ENCODE measurements at regions not wholly inside any gene's neighbourhood (a gene's known extent, or its start where the extent isn't known, plus 50 kb on each side); places are given as distances from the start of the nearest gene placed in this dataset.

DNA sequence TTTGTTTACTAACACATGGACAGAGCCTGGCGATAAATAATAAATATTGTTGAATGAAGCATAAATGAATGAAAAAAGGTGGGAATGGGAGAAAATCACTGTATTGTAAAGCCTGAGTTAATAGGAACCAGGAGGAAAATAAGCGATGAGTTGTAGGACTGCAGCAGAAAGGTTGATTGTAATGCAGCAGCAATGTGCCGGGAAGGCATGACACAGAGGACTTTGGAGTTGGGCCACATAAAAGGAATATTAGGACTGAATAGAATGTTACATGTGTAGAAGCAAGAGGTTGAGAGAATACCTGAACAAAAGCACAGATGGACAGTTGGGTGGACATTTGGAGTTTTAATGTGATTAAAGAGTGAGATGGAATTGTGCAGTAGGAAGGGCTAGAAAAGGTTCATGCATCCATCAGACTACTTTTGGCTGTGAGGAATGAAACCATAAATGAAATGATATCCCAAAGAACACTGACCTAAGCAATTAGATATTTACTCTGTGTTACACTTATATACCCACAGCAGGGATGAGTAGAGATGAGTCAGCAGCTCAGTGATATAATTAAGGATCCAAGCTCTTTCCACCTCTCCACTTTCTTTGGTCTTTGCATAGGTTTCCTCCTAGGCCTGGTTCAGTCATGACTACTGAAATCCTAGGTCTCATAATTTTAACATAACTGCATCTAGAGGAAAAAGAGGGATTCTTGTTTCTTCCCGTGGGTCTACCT lies 55.4 kb downstream of the CCER1 start:
- no peak for DNase-seq

DNA sequence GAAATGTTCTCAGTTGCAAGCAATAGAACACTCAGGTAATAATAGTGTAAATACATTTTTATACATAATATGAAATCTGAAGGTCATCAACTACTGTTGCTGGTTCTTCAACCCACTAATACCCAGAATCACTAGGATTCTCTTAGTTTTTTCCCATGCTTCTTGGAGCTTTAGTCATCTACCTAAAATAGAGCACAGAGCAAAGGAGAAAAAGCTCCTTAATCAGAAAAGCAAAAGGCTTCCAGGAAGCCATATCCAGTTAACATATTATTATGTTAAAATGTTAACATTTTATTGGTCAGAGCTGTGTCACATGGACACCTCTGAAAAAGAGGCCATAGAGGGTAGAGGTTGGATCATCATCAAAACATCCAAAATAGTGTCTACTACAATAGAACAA lies 57.0 kb downstream of the CCER1 start:
- DNase-seq: no peak

- no peak for DNase-seq
Measured at GRCh38 chr12:90897316-90897715, 57.7 kb downstream of the CCER1 start.

- no peak for DNase-seq
Measured at GRCh38 chr12:90896821-90897220, 58.2 kb downstream of the CCER1 start.

DNA sequence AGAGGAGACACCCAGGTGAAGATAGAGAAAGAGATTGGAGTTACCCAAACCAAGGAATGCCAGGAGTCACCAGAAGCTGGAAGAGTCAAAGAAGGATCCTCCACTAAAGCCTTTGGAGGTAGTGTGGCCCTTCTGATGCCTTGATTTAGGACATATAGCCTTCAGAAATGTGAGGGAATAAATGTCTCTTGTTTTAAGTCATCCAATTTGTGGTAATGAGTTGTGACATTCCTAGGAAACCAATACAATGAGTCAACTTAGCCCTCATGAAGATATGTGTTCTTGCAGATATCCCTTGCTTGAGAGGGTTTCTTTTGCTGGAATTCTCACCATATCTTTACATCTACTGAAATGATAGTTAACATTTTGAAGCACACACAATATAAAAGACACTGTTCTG lies 58.8 kb downstream of the CCER1 start:
- no peak for DNase-seq

GRCh38 chr12:90888316-90888715 lies 66.7 kb downstream of the CCER1 start:
- DNase-seq: no peak

- DNase-seq: no peak
Measured at GRCh38 chr12:90883456-90883855, 71.5 kb downstream of the CCER1 start.

DNA sequence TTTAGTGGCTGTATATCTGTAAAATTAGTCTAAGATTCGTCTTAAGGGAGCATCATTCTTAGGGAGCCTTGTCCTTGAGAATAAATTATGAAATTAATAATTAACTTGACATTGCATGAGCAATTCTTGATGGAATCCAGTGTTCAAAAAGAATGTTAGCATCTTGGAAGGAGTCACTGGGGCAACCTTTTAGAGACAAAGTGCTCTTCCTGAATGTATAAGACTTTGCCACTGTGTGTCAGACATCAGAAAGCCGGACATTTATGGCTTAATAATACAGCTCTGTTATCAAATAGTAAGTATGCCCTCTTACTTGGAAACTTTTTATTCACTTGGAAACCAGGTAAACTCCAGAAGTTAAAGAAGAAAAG lies 83.3 kb downstream of the CCER1 start:
- no peak for DNase-seq

- DNase-seq: no peak
Measured at GRCh38 chr12:90870971-90871725, 83.8 kb downstream of the CCER1 start.

- no peak for DNase-seq
Measured at GRCh38 chr12:90868626-90869025, 86.3 kb downstream of the CCER1 start.

GRCh38 chr12:90859591-90859990 lies 95.4 kb downstream of the CCER1 start:
- DNase-seq: no peak

GRCh38 chr12:90858252-90858651 lies 96.7 kb downstream of the CCER1 start:
- DNase-seq: no peak

DNA sequence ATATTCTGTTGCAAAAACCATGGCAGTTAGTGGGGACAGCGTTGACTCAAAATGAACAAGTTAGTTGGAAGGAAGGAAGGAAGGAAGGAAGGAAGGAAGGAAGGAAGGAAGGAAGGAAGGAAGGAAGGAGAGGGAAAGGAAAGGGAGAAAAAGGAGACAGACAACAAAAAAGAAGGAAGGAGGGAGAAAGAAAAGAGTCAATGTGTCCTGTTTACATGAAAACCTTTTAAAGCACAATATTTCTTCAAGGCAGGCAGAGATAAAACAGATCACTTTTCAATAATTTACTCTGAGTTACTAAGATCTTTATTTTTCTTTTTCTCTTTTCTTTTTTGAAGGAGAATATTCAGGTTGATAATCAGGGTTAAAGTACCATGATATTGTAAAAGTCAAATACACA lies 99.4 kb downstream of the CCER1 start:
- DNase-seq: no peak

DNA sequence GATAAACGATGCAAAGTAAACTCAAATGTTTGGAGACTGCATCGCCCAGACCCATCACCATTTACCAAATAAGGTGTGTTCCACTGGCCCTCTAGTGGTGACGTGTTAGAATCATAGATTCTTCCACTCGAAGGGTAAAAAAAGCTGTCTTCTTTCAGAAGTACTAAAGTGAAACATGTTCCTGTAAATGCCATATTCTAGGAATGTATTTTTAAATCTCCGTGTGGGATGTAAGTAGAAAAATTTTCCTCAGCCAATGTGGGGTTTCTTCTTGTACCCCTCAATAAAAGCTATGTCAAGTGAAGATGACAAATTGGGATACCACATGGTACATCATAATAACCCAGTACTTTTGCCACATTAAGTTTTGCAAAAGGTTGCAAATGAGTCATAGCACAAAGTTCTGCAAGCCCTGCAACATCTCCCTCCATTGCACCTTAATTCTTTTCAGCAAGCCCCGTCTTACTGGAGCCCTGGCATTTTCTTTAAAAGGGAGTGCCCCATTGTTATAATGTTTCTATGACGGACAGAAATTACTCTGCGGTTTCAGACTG lies 100.8 kb downstream of the CCER1 start:
- no peak for DNase-seq

DNA sequence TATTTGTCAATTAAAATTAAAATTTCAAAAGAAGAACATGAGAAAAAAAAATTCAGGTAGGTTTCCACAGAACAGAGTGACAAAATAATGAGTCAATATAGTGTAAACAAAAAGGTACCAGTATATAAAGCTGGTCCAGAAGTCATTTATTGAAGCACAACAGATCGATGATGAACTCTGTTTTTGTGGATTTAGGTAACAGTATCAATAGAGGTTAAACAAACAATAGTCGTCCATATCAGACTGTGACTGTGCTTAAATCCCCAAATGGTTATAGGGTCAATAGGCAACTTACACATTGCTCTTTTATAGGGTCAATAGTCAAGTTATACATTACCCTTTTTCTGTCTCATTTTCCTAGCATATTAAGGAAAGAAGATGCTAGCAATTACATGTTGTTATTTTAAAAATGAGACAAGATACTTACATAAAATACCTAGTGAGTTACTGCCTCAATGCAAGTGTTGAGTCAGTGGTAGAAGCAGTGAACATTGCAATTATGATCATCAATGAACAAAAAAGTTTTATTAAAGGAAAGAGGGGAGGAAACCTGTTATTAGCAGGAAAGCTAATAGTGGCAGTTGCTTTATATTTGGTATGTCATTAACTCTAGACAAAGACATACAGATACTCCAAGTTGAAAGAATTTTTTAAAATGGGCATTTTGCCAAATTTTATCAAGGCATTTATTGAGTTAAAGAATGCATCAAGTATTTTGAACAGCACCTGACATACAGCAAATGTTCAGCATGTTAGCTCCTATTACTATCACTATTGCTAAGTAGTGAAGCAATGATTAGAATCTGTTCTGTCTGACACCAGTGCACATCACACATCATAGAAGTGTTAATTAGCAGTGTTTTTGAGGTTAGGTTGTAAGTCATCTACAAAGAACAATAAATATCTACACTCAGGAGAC lies 102.9 kb downstream of the CCER1 start:
- no peak for DNase-seq

DNA sequence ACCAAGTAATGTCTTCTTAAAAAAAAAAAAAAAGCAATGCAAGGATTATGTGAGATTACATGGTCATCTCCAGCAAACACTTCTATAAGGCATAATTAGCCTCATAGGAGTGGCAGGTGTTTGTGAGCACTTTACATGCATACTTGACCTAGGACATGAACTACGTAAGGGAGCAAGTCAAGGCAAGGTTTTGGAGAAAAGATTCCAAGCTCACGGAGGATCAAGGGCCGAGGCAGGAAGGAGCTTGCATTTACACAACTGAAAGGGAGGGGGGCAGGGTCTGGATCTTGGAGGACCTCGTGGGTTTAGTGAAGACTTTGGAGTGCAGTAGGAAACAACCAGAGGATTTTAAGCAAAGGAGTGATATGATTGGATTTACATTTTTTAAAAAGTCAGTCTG lies 112.5 kb downstream of the CCER1 start:
- no peak for DNase-seq

DNA sequence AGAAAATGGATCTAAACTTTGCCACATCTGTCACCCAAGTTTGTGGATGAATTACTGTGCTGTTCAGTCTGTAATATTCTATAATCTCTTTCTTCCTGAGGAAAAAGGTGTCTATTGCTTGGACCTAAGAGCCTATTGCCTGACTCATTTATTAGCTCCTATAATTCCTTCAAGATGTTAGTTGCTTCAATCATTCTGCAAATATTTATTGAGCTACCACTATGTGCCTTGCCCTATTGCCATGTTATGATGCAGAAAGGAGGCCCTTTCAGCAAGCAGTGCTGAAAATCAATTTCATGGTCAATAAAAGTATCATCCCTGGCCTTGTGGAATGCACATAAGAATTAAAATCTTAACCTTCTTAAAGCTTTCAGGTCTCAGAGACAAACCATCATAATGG lies 113.6 kb downstream of the CCER1 start:
- DNase-seq: no peak

- DNase-seq: no peak
Measured at GRCh38 chr12:90839346-90839745, 115.6 kb downstream of the CCER1 start.

DNA sequence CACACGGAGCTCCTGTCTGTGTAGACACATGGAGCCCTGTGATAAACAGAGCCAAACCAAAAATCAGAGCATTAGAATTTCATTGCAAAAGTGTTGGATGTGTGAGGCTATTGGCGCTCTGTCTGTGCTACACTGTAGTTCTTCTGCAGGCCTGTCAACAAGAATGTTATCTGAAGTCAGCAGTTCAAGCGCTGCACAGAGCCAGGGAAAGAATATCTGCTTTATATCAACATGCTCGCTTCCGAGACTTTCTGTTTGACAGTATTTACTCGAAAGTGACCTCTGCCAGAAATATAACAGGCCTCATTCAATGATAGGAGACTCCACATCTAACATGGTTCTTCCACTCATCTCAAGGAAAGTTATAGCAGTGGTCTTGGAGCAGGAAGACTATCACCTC lies 118.3 kb downstream of the CCER1 start:
- DNase-seq: no peak

DNA sequence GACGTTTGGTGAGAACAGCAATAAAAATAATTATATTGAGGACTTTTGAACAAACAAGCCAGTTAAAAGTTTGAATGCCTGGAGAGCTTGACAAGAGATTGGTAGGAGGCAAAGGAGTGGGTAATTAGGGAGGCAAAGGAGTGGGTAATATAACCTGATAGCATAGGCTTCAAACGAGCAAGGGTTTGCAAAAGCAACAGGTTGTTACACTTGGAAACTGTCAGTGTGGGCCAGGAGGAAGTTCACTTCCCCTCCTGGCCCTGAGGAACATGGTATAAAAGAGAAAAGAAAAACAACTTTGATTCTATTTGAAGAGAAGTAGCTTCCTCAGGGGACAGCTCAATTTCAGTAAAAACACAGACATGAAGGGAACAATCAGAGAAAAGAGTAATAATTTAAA lies 121.7 kb downstream of the CCER1 start:
- DNase-seq: no peak

DNA sequence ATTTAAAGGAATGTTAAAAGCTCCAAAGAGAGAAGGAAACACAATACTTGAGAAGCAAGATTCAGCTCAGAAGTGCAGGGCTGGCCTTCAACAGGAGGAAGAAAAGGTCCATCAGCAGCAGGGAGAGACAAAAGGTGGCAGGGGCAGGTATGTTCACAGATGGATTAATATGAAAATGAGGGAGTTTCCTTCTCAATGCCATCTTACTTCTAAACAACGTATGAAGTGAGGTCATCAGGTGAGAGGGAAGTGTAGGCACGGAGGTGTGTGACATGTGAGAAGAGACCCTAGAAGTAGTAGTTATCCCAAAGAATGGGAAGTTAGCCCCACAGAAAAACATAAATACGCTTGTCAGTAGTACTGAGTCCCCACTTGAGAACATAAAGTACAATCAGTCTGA lies 122.5 kb downstream of the CCER1 start:
- no peak for DNase-seq

GRCh38 chr12:90831712-90832111 lies 123.3 kb downstream of the CCER1 start:
- DNase-seq: no peak

DNA sequence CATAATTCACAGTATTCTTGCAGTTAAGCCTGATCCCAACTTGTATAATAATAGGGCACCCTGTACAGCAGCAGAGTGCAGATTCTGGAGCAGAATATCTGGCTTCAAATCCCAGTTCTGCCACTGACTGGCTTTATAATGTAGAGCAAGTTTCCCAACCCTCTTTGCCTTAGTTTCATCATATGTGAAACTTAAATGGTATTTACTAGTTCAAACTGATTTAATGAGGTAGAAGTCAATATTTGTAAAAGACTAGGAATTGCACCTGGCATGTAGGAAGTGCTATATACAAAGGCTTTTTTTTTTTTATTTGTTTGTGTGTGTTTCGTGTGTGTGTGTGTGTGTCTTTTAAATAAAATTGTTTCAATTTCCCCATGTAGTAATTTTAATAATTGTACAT lies 125.9 kb downstream of the CCER1 start:
- no peak for DNase-seq

All from activated naive CD4-positive, alpha-beta T cell (primary cell).